Naive thymus-derived CD4-positive, alpha-beta T cell (primary cell): ENCODE measurements at regions not wholly inside any gene's neighbourhood (a gene's known extent, or its start where the extent isn't known, plus 50 kb on each side); places are given as distances from the start of the nearest gene placed in this dataset.
"Not testable (repeated sequence)": the region's sequence is repeated elsewhere in the genome, so short reads cannot be mapped to it uniquely, and the experiment has no call there.

Source experiments
- ATAC-seq: fragments of 150-1000 bp; cut with Tn5 transposase; 2 replicates; pipeline ENCODE4 v1.10.0; 2021; ENCODE audit warnings: mild to moderate bottlenecking, moderate library complexity
- CTCF ChIA-PET: fragments of 350-600 bp; sonication (Branson Sonifier 250); formaldehyde crosslinking; loops from one replicate; lab custom pipeline; 2021; ENCODE audit warnings: antibody characterized with exemption; lab: Charles Lee
- POLR2A ChIA-PET: fragments of 350-600 bp; sonication (Branson Sonifier 250); formaldehyde crosslinking; loops from one replicate; lab custom pipeline; 2021; ENCODE audit warnings: antibody characterized with exemption, inconsistent platforms; lab: Charles Lee
- DNase-seq, 9 donors: peaks; one replicate each; pipeline versions ENCODE4 v3.0.0 to v3.0.0-alpha.2; 2020 to 2022; ENCODE audit warnings: mixed read lengths in 1 of 9
- H3K27ac ChIP-seq: one replicate; pipeline ENCODE4 v1.7.0; 2013; ENCODE audit warnings: mild to moderate bottlenecking, low read depth, low read length, moderate library complexity
- H3K27me3 ChIP-seq, 2 donors: one replicate each; pipeline ENCODE4 v1.7.0; 2013; ENCODE audit warnings: low read length in 2 of 2, mild to moderate bottlenecking in 2 of 2, moderate library complexity in 2 of 2; ENCODE audit not compliant: control insufficient read depth in 2 of 2, insufficient read depth in 2 of 2
- H3K36me3 ChIP-seq, 3 experiments: 1 replicate in 2 of 3; 2 replicates in 1 of 3; pipeline ENCODE4 v1.7.0; 2013; ENCODE audit warnings: low read length in 3 of 3, mild to moderate bottlenecking in 3 of 3, moderate library complexity in 1 of 3; ENCODE audit not compliant: insufficient read depth in 3 of 3, control insufficient read depth in 2 of 3
- H3K4me1 ChIP-seq, 2 donors: one replicate each; pipeline ENCODE4 v1.7.0; 2013; ENCODE audit warnings: low read length in 2 of 2, mild to moderate bottlenecking in 2 of 2, moderate library complexity in 1 of 2; ENCODE audit not compliant: control insufficient read depth in 2 of 2, insufficient read depth in 2 of 2
- H3K4me3 ChIP-seq: 2 replicates; pipeline ENCODE4 v1.7.0; 2013; ENCODE audit warnings: mild to moderate bottlenecking, low read length
- H3K9me3 ChIP-seq, 3 experiments: 1 replicate in 2 of 3; 2 replicates in 1 of 3; pipeline ENCODE4 v1.7.0; 2013; ENCODE audit warnings: low read length in 3 of 3; ENCODE audit not compliant: control insufficient read depth in 2 of 3
- H3K27ac Mint-ChIP-seq, 9 donors: one replicate each; pipeline ENCODE4 v1.8.0; 2020 to 2022; ENCODE audit warnings: mixed read lengths in 9 of 9, mild to moderate bottlenecking in 8 of 9, moderate library complexity in 5 of 9, inconsistent platforms in 2 of 9
- H3K27me3 Mint-ChIP-seq, 5 donors: one replicate each; pipeline ENCODE4 v1.8.0; 2021 to 2022; ENCODE audit warnings: mixed read lengths in 5 of 5, mild to moderate bottlenecking in 1 of 5
- H3K36me3 Mint-ChIP-seq, 5 donors: one replicate each; pipeline ENCODE4 v1.8.0; 2020 to 2022; ENCODE audit warnings: mixed read lengths in 5 of 5, mild to moderate bottlenecking in 3 of 5, inconsistent platforms in 1 of 5
- H3K4me1 Mint-ChIP-seq, 7 donors: one replicate each; pipeline ENCODE4 v1.8.0; 2020 to 2022; ENCODE audit warnings: mixed read lengths in 7 of 7, mild to moderate bottlenecking in 3 of 7, inconsistent platforms in 1 of 7
- H3K4me3 Mint-ChIP-seq, 10 donors: one replicate each; pipeline ENCODE4 v1.8.0; 2020 to 2022; ENCODE audit warnings: mild to moderate bottlenecking in 10 of 10, mixed read lengths in 10 of 10, moderate library complexity in 6 of 10, inconsistent platforms in 2 of 10
- H3K9me3 Mint-ChIP-seq, 11 donors: one replicate each; pipeline ENCODE4 v1.8.0; 2020 to 2022; ENCODE audit warnings: mixed read lengths in 11 of 11, mild to moderate bottlenecking in 4 of 11, inconsistent platforms in 1 of 11, moderate library complexity in 1 of 11
- intact Hi-C, 2 donors: fragments of 100-400 bp; cut with micrococcal nuclease; formaldehyde crosslinking; loops; one replicate each; pipeline ENCODE4 v1.15.1; 2023

- POLR2A ChIA-PET: no interaction called here
- H3K4me1 Mint-ChIP-seq: peaks cover 10 to 20% (median 14%) of the 10 kb centered on the region in 7 donors
- H3K4me3 ChIP-seq: peak overlapping the region; percentile 32
Observed at GRCh38 chr12:65740873-65741600, 83.2 kb upstream of the HMGA2 start.

GRCh38 chr12:65741656-65742017 lies 82.6 kb upstream of the HMGA2 start:
- no peaks in the 10 kb centered on the region for H3K4me1 ChIP-seq
- ATAC-seq (no peak), DNase-seq (peak in 6 of 9 donors; percentile 2 to 32 (median 14))
- no peaks in the 10 kb centered on the region for H3K9me3 ChIP-seq
- Mint-ChIP-seq H3K36me3 (peaks cover 0 to 3% (median 0%) of the 10 kb centered on the region in 5 donors), H3K9me3 (peaks cover 0 to 9% (median 0%) of the 10 kb centered on the region in 11 donors), H3K4me3 (peak overlapping the region; percentile 74 to 92 (median 86)), H3K4me1 (peaks cover 10 to 20% (median 14%) of the 10 kb centered on the region in 7 donors), H3K27me3 (peaks cover 20 to 40% (median 24%) of the 10 kb centered on the region in 5 donors), H3K27ac (peak overlapping the region in 1 of 9 donors; percentile 18)
- H3K36me3 ChIP-seq: no peaks in the 10 kb centered on the region
- H3K27ac ChIP-seq: no peak overlapping the region
- no peaks in the 10 kb centered on the region for H3K27me3 ChIP-seq
- POLR2A ChIA-PET: no interaction called here
- CTCF ChIA-PET: no interaction called here
- peak overlapping the region; percentile 33 for H3K4me3 ChIP-seq
- intact Hi-C loops: loop anchor here in 1 of 2 donors (5.0 kb wide), 2 partner anchors 426 to 569 kb away; partner anchors contain the start of gene TMBIM4

More at GRCh38 chr12:65740873-65741600, 83.2 kb upstream of the HMGA2 start:
- Histone ChIP-seq H3K36me3 (no peaks in the 10 kb centered on the region), H3K4me1 (no peaks in the 10 kb centered on the region), H3K9me3 (no peaks in the 10 kb centered on the region), H3K27me3 (no peaks in the 10 kb centered on the region), H3K27ac (no peak overlapping the region)
- Mint-ChIP-seq H3K36me3 (peaks cover 0 to 3% (median 0%) of the 10 kb centered on the region in 5 donors), H3K27me3 (peaks cover 14 to 43% (median 25%) of the 10 kb centered on the region in 5 donors), H3K27ac (peak overlapping the region in 8 of 9 donors; percentile 4 to 88 (median 61)), H3K9me3 (peaks cover 0 to 9% (median 0%) of the 10 kb centered on the region in 11 donors), H3K4me3 (peak overlapping the region; percentile 33 to 89 (median 82))
- ATAC-seq (peak; percentile 82), DNase-seq (peak; percentile 37 to 74 (median 50))
- CTCF ChIA-PET: no interaction called here
- intact Hi-C loops: loop anchor here in 1 of 2 donors (5.0 kb wide), 2 partner anchors 426 to 569 kb away; partner anchors contain the start of gene TMBIM4

GRCh38 chr12:65742018-65743010 lies 82.0 kb upstream of the HMGA2 start:
- Mint-ChIP-seq H3K4me1 (peaks cover 10 to 20% (median 14%) of the 10 kb centered on the region in 7 donors), H3K4me3 (peak overlapping the region; percentile 74 to 92 (median 86)), H3K27me3 (peaks cover 21 to 36% (median 30%) of the 10 kb centered on the region in 5 donors), H3K36me3 (peaks cover 0 to 3% (median 0%) of the 10 kb centered on the region in 5 donors), H3K9me3 (peaks cover 0 to 5% (median 0%) of the 10 kb centered on the region in 11 donors), H3K27ac (peak overlapping the region in 2 of 9 donors; percentile 18 to 36)
- peak overlapping the region; percentile 33 for H3K4me3 ChIP-seq
- no peak overlapping the region for H3K27ac ChIP-seq
- DNase-seq (peak in 3 of 9 donors; percentile 1 to 30 (median 23)), ATAC-seq (peak; percentile 37)
- intact Hi-C loops: loop anchor here in 1 of 2 donors (5.0 kb wide), 2 partner anchors 425 to 570 kb away; partner anchors contain the start of gene TMBIM4
- H3K4me1 ChIP-seq: no peaks in the 10 kb centered on the region
- no peaks in the 10 kb centered on the region for H3K9me3 ChIP-seq
- no peaks in the 10 kb centered on the region for H3K27me3 ChIP-seq
- POLR2A ChIA-PET: no interaction called here
- H3K36me3 ChIP-seq: no peaks in the 10 kb centered on the region
- CTCF ChIA-PET: no interaction called here

GRCh38 chr12:65744236-65744840 lies 79.9 kb upstream of the HMGA2 start:
- H3K36me3 Mint-ChIP-seq, H3K27ac Mint-ChIP-seq, H3K36me3 ChIP-seq, H3K27ac ChIP-seq, H3K4me3 Mint-ChIP-seq, H3K4me1 ChIP-seq, CTCF ChIA-PET, H3K9me3 Mint-ChIP-seq, POLR2A ChIA-PET, ATAC-seq, DNase-seq, H3K27me3 ChIP-seq, H3K9me3 ChIP-seq, H3K4me3 ChIP-seq: not testable (repeated sequence)
- intact Hi-C loops: loop anchor here in 1 of 2 donors (5.0 kb wide), 2 partner anchors 423 to 572 kb away; partner anchors contain the start of gene TMBIM4
- H3K4me1 Mint-ChIP-seq: peaks cover 10 to 20% (median 14%) of the 10 kb centered on the region in 7 donors
- peaks cover 24 to 43% (median 31%) of the 10 kb centered on the region in 5 donors for H3K27me3 Mint-ChIP-seq

- no peak for DNase-seq
- H3K9me3 ChIP-seq: no peaks in the 10 kb centered on the region
- H3K27ac ChIP-seq: no peak overlapping the region
- peaks cover 0 to 7% (median 5%) of the 10 kb centered on the region in 7 donors for H3K4me1 Mint-ChIP-seq
- no peak overlapping the region for H3K4me3 ChIP-seq
- no peaks in the 10 kb centered on the region for H3K4me1 ChIP-seq
- H3K4me3 Mint-ChIP-seq: no peak overlapping the region
- intact Hi-C loops: no loop called here
- POLR2A ChIA-PET: no interaction called here
- CTCF ChIA-PET: no interaction called here
- H3K27me3 Mint-ChIP-seq: peaks cover 19 to 41% (median 27%) of the 10 kb centered on the region in 5 donors
- ATAC-seq: no peak
- peaks cover 0 to 3% (median 0%) of the 10 kb centered on the region in 11 donors for H3K9me3 Mint-ChIP-seq
- H3K36me3 Mint-ChIP-seq: peaks cover 0 to 3% (median 0%) of the 10 kb centered on the region in 5 donors
- H3K36me3 ChIP-seq: no peaks in the 10 kb centered on the region
- peak overlapping the region in 1 of 9 donors; percentile 43 for H3K27ac Mint-ChIP-seq
- no peaks in the 10 kb centered on the region for H3K27me3 ChIP-seq
Observed at GRCh38 chr12:65747338-65747737, 76.9 kb upstream of the HMGA2 start.

- Mint-ChIP-seq H3K27ac (no peak overlapping the region), H3K4me3 (no peak overlapping the region), H3K27me3 (peaks cover 11 to 34% (median 19%) of the 10 kb centered on the region in 5 donors), H3K36me3 (peaks cover 0 to 3% (median 0%) of the 10 kb centered on the region in 5 donors), H3K9me3 (peaks cover 0 to 3% (median 0%) of the 10 kb centered on the region in 11 donors), H3K4me1 (no peaks in the 10 kb centered on the region)
- ChIA-PET CTCF (no interaction called here), POLR2A (no interaction called here)
- DNase-seq (no peak), ATAC-seq (no peak)
- Histone ChIP-seq H3K36me3 (no peaks in the 10 kb centered on the region), H3K27me3 (no peaks in the 10 kb centered on the region), H3K4me3 (no peak overlapping the region), H3K9me3 (no peaks in the 10 kb centered on the region), H3K27ac (no peak overlapping the region), H3K4me1 (no peaks in the 10 kb centered on the region)
- intact Hi-C loops: no loop called here
Observed at GRCh38 chr12:65748332-65748731, 76.0 kb upstream of the HMGA2 start.
